ENCODE measurements at regions not wholly inside any gene's neighbourhood (a gene's known extent, or its start where the extent isn't known, plus 50 kb on each side); places are given as distances from the start of the nearest gene placed in this dataset.
"Not testable (repeated sequence)": the region's sequence is repeated elsewhere in the genome, so short reads cannot be mapped to it uniquely, and the experiment has no call there.

DNA sequence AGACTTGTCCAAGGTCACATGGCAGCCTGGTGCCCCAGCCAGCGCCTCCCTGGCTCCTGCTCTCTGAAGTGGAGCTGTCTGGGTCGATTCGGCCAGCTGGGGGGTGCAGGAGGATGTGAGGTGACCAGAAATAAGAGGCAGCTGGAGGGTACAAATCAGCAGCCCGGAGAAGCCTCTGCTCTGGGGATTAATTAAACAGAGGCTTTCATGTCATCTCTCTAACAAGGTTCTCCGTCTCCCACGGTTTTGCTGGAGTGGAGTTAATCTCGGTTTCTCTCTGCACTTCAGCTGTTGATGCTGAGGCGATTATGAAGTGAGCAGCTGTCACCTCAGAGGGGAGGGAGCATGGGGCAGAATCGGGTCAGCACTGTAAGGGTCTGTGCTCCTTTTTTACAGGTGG lies 236.8 kb downstream of the TLE3 start:
- no peak for DNase-seq (ENCODE audit: low read depth in 2 of 2)

DNA sequence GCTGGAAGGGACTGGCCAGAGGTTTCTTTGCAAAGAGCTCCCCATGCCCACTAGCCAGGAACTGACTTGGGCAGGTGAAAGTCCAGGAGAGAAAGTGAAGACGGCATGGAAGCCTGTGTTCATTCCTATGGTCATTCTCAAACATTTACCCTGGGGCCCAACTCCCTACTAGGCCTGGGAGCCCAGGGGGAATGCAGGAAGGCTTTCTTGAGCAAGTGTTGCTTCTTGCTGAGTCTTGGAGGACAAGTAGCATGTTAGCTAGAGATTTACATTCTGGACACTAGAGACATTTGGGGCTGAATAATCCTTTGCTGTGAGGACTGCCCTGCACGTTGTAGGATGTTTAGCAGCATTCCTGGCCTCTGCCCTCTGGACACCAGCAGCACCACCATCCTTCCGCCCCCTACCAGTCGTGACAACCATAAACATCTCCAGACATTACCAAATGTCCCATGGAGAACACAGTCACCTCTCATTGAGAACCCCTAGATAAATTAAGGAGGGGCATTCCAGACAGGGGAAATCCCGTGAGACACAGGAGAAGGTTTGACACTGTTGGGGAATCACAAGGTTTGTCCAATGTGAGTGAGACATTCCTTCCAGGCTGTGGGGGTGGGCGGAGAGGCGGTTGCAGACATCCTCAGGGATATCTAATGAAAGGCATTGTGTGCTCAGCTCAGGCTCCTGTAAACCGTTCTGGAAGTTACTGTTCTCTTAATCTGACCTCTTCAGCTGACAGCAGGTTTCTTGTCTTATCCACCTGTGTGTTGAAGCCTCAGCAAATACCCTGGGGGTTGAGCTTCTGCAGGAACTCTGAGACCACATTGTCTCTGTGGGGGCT lies 236.2 kb downstream of the TLE3 start:
- DNase-seq (ENCODE audit: low read depth in 2 of 2), result no peak

DNA sequence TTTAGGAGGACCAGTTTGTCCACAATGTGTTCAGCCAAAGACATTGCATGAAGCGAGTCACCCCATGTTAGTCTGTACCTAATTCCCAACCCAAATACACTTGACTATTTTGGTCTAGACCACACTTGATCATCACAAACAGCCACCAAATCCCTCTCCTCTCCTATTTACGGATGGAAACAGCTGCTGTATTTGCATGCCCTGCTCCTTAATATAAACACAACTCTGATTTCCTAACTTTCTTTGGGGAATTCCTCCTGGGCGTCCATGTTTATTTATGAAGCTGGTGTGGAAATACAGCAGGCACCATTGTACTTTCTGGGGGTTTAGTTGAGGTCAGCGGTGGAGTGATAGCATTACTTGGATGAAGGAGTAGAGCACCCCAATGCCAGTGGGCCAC lies 235.2 kb downstream of the TLE3 start:
- DNase-seq (ENCODE audit: low read depth in 2 of 2), result no peak

DNA sequence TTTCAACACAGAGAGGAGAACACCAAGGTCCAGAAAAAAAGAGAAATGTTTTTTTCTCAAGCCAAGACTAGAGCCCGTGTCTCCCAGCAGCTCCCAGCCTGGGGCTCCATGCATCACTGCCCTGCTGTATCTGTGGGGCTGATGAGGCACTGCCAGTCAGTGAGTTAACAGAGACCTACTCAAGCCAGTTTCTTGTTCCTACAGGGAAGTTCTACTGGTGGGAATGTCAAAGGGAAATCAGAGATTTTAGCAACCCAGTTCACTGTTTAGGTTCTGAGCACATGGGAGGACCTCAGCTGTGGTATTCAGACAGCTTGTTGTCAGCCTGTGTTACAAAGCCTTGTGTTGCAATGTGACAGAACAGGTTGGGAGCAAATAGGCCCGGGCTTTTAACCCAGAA lies 234.3 kb downstream of the TLE3 start:
- no peak for DNase-seq (ENCODE audit: low read depth in 2 of 2)

DNA sequence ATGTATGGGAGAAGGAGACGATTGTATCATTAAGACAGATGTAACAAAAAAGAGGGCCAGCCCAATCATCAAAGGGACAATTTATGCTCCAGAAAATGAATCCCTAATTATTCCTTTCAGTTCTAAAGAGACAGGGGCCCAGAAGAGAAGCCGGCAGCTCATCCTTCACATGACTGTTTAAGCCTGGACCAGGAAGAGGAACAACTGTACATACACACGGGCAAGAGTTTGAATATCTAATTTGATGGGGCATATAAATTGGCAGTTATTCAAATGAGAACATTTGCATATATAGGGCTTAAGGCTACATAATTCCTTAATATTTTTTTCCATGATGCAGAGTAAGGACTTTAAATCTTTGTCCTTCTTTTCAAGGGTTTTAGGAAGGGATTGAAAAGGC lies 232.3 kb downstream of the TLE3 start:
- no peak for DNase-seq (ENCODE audit: low read depth in 2 of 2)

DNA sequence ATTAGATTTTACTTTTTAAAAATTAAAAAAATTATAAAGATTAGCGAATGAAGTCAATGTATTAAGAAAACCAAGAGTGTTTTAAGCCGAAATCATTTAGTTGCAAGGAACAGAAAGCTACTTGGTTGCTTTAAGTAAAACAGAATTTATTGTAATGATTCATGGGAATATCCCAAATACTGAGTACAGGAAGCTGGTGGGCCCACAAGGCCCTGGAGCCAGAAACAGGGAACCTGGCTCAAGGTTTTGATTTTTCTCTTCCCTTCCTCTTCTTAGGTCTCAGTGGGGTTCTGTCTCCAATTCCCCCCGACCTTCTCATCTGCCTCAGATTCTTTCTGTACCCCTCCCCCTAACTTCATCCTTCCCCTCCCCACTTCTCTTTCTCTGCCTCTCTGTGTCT lies 229.0 kb downstream of the TLE3 start:
- no peak for DNase-seq (ENCODE audit: low read depth in 2 of 2)

DNA sequence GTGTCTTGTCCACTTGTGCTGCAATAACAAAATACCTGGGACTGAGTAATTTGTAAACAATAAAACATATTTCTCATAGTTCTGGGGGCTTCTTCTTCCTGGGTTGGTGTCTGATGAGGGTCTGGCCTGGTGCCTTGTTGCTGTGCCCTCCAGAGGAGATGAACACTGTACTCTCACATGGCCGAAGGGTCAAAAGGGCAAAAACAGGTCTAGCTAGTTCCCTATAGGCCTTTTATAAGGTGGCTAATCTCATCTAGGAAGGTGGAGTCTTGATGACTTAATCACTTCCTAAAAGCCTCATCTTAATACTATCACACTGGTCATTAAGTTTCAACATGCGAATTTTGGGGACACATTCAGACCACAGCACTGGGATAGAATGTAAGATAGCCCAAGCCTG lies 228.4 kb downstream of the TLE3 start:
- no peak for DNase-seq (ENCODE audit: low read depth in 2 of 2)

DNA sequence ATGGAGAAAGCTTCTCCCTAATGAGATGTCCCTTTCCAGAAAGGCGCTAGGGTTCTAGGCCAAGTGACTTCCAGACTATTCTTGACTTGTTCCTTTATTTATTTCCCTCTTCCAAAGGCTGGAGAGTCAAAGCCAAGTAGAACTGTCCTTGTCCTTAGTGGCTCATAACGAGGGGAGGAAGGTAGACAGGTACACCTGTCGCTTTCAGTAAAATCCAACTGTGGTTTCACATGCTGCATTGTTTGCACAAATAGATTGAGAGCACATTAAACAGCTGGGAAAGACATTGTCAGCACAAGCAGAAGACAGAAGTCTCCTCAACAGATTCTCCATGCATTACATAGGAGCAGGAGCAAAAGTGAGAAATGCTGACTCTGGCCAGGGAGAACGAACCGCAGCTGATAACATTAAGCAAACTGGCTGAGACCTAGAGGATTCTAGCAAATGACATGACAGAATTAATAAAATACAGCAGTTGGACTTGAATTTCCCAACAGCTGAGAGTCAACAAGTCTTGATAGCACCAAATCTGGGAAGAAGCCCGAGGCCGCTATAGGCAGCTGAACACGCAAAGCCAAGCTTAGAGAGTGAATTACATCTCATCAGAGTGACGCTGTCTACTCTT lies 227.7 kb downstream of the TLE3 start:
- DNase-seq (ENCODE audit: low read depth in 2 of 2), result no peak

DNA sequence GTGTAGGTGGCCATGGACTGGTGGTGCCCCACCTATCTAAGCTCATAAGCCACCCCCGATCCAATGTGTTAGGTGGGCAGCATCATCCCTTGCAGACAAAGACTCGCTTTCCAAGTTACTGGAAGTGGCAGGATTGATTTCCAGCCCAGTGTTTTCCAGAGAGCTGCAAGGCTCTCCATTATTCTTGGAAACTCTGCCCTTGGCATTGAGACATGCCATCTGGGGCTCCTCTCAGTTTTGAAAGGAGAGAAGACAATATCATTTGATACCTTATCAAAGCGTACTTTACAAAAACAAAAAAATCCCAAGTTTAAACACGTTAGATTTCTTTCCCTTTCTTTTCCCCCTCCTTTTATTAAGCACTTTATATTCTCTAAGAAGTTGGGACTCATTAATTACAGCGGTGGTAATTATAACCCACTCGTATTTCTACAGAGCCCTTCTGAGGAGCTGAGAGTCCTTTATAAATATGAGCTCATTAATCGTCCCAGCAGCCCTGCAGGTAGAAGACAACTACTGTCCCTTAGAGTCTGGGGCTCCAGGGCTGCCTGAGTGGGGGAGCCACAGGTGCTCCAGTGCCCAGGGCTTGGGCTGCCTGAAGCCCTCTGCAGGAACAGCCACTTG lies 226.1 kb downstream of the TLE3 start:
- no peak for DNase-seq (ENCODE audit: low read depth in 2 of 2)

DNA sequence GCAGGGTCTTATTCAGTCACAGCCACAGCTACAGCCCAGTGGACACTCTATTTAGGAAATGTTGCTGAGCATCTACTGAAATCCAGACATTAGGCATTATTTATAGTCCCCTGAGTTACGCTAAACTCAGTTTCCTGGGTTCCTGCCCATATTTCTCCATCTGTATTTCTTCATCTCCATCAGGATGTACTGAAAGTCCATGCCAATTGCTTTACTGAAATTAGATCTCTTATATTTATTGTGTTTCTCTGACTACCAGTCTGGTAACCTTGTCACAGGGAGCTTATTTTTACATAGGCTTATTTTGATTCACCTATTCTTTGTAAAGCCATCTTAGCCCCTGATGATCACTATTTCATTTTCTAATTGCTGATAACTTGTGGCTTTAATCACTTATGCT lies 223.9 kb downstream of the TLE3 start:
- no peak for DNase-seq (ENCODE audit: low read depth in 2 of 2)

DNA sequence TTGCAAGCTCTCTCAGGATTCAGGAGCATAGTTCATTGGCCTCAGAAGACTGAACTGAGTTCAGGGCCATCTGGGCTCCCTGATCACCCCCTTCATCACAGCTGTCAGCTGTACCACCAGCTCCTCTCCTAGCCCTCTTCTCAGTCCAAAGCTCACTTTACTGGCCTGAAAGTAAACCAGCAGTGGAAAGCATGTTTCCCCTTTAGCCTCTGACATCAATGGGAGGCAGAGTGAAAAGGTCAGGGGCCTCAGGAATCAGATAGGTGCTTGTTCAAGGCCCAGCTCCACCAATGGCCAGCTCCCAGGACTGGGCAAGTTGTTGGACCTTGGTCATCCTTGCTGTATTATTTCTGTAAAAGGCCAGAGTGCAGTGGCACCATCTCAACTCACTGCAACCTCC lies 223.4 kb downstream of the TLE3 start:
- DNase-seq (ENCODE audit: low read depth in 2 of 2), result no peak

DNA sequence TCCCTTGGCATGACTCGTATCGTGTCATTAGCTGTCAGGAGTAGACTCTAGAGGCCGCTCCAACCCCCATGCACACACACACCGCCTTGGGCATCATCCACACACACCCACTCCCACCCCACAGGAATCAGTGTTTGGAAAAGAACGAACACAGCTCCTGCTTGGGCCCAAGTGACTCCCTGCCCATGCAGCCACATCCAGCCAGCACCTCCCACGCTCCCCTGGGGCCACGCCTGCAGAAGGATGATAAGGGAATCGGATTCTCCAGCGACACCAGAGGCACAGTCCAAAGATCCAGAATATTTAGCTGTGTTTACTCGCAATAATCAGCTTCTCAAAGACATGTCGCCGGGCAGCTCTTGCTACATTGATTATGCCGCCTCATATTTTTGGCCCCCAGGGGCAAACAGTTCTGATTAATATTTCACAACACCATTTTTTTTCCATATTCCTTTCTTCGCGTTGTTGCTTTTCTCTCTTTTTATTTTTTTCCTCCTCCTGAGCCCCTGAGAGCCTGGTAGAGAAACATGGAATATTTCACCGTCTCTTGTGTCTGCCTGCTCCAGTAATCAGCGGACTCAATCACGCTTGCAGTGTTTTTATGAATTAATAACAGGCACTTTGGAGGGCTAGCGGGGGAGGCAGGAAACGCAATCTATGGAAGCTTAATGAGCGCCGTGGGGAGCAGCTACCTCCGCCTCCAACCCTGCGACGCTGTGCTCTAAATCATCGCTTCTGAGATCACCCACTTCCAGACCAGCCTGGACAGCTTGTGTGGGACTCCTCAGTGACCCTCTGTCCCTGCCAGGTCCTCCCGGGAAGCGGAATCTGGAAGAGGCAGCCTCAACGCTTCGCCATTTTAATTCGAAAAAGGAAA lies 221.4 kb downstream of the TLE3 start:
- DNase-seq (ENCODE audit: low read depth in 2 of 2), result no peak

DNA sequence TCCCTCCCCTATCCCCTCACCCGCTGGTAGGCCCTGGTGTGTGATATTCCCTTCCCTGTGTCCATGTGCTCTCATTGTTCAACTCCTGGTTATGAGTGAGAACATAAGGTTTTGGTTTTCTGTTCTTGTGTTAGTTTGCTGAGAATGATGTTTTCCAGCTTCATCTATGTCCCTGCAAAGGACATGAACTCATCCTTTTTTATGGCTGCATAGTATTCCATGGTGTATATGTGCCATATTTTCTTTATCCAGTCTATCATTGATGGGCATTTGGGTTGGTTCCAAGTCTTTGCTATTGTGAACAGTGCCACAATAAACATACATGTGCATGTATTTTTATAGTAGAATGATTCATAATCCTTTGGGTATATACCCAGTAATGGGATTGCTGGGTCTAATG lies 217.8 kb downstream of the TLE3 start:
- DNase-seq (ENCODE audit: low read depth in 2 of 2), result not testable (repeated sequence)

DNA sequence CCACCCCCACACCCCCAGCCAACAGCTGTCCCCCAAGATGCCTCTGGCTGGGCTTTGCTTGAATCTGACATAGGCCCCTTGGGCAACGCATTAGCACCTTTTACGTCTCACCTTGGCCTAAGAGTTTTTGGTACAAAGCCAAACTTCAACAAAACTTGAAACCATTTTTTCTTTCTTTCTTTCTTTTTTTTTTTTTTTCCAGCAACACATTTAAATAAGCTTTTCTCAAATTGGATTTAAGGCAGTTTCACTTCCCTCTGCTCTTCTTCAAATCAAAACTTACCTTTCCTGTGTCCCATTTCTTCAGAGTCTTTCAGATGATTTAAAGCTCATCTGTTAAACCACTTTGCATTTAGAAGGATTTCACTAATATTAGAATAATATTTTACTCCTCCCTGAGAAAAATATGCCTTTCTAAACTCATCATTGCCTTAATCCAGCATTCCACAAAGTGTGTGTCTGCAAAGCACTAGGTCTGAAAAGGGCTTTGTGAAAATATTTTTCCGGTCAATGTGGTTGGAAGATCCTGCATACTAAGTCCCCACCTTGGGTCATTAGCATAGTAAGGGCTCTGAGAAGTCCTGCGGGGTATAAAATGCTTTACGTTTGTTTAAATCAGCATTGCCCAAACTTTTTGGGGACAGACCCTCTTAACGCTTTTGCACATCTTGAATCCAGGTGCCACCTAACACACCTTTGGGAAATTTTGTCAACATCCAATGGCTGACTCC lies 217.0 kb downstream of the TLE3 start:
- no peak for DNase-seq (ENCODE audit: low read depth in 2 of 2)

DNA sequence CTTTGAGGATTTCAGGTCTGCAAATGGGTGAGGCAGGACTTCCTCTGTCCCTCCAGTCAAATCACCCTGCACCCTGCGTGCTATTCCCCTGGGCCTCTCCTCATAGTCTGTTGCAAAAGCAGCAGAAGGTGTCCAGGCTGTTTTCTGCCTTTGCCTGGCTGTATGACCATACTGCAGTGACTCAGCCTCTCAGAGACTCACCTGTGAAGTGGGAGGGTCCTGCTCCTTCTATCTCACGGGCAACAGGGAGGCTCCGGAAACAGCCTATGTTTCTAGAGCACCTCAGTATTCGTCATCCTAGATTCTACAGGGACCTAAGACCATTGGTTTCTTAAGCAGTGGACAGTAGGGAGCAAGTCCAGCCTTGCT lies 216.4 kb downstream of the TLE3 start:
- DNase-seq (ENCODE audit: low read depth in 2 of 2), result no peak

DNA sequence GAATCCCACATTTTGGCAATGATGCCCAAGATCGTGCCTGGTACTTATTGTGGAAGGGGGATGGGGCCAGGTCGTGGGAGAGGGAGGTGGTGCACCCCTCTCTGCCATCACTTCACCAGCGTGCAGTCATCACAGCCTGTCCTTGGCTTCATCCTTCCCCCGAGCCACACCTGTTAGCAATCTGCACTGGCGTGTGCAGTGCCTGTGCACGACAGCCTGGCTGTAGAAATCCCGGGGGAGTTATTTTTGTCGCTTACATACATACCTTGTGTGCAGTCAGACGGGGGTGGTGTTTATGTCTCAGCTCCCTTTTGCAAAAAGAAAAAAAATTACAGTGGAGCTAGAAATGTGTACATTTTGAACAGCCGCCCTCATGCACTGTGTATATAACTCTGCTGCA lies 216.0 kb downstream of the TLE3 start:
- DNase-seq (ENCODE audit: low read depth in 2 of 2), result no peak

DNA sequence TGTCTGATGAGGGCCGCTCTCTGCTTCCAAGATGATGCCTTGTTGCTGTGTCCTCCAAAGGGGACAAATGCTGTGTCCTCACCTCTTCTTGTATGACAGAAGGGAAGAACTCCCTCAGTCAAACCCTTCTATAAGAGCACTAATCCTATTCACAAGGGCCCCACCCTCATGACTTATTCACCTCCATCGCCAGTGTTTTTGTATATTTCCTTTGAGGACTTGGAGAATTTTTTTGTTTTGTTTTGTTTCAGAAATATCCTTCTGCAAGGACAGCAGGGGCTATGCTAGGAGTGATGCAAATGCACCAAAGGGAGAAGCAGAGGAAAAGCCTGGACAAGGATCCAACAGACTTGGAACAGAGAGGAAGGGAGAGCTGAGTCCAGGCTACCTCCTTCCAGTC lies 214.4 kb downstream of the TLE3 start:
- DNase-seq (ENCODE audit: low read depth in 2 of 2), result no peak

DNA sequence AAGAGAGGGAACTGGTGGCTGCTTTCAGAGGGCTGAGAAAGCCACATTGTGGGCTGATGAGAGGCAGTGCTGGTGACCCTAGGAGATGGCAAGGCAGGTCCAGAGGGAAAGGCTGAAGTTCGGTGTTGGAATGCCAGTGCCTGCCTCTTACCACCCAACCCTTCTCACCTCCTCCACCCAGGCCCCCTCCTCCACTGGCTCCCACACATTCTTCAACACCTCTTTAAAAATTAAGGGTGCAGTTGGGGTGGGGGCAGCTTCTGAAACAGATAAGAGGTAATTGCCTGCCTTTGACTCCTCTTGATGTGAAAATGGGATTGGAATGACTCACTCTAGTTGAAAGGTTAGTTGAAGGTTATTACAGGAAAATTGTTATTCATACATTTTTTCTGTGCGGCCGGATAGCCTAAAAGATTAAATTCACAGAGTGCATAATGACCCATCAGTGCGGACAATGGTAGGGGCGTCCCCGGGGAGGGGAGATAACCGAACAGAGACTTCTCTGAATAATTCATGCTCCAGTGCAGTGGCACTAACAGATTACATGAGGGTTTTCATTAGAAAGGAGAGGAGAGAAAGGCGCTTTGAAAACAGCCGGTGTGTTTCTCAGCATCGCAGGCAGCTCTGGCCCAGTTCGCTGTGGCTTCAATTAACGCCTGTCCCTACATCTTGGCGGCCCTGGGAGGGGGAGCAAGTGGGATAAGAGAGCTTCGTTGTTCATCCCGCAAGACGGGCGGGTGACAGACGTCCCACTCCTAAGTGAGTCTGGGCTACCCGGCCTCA lies 212.4 kb downstream of the TLE3 start:
- no peak for DNase-seq (ENCODE audit: low read depth in 2 of 2)

DNA sequence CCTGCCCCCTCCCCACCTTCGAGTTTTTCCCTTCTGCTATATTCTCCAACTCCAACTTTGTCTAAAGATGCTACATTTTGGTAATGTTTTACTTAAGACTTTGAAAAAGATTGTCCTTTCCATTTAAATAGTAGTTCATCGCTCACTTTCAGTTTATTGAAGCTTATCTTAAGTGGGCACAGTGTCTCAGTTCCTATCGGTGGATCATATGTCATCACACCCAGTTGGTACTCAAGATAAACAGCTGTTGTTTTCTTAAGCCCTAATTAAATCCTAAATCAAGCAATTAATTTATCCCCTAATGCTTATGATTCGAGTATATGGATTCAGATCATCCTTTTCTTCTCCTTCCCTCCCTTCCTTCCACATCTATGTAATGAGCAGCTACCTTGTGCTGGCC lies 210.7 kb downstream of the TLE3 start:
- no peak for DNase-seq (ENCODE audit: low read depth in 2 of 2)

DNA sequence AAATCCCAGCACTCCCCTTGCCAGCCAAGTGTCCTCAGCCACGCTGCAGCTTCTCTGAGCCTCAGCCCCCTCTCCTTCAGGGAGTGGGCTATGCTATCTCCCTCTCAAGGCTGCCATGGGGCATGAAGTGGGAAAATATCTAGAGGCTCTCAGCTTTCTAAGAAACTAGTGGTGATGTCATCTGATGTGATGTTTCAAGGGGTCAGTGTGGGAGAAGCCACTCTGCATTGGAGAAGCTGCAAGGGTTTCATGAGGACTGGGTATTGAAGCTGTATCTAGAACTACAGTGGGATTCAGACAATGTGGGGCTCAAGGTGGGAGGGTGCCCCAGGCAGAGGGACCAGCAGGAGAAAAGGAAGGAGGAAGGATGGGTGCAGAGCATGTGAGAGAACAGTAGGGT lies 210.2 kb downstream of the TLE3 start:
- no peak for DNase-seq (ENCODE audit: low read depth in 2 of 2)

DNA sequence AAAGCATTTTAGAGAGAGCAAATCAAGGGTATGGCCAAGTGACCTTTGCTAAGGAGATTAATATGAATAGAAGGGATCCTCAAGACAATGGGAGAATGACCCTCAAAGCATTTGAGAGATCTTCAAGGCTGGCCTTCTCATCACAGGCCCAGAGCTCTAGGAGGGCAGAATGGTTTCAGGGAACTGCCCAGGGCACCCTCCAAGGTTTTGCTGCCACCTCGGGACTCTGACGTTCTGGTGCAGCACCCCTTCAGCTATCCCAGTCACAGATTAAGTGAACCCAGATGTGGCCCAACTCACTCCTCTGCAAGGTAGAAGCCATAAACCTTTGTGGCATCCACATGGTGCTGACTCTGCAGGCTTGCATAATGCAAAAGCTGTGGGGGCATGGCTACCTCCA lies 209.3 kb downstream of the TLE3 start:
- no peak for DNase-seq (ENCODE audit: low read depth in 2 of 2)

Measured in stimulated activated CD4-positive, alpha-beta T cell treated with anti-CD3 and anti-CD28 coated beads, Interleukin-4, amount 100 ng/mL, for 48 hours (primary cell).